ENCODE measurements at regions not wholly inside any gene's neighbourhood (a gene's known extent, or its start where the extent isn't known, plus 50 kb on each side); places are given as distances from the start of the nearest gene placed in this dataset.

DNA sequence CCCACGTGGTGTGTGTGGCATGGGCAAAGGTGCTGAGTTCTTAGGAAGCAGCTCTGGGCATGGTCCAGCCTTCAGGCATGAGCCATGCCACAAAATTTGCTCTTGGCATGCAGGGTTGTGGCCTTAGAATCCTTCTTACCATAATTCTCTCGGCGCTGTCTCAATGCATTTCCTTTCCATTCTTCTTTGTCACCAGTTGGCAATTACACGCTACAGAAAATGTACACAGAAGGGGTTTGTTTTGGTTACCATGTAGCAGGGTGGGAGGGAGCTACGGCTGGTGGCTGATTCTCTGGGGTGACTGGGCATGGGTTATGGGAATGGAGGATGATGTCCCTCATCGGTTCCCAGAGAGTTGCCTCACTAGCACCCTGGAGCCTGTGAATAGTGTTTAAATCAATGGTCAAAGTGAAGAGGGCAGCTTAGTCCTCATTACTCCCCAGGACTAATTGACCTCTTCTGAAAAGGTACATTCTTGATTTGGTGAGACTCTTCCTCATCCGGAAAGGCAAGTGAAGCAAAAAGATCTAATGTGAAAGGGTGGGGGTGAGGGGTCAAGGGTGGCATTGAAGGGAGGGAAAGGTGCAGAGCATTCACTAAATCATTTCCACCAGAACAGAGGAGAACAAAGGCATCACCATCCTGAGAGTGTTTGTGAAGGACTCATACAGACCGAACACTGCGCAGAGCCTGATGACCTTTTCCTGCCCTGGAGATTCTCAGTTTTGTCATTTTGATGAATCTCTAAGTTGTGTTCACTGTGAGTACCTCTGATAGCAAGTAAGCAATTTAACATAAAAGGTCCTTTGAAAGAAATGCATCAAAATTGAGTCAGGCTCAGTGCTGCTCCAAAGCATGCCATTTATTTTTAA, 199.8 kb upstream of the SFRP2 start:
- DNase-seq = no peak

DNA sequence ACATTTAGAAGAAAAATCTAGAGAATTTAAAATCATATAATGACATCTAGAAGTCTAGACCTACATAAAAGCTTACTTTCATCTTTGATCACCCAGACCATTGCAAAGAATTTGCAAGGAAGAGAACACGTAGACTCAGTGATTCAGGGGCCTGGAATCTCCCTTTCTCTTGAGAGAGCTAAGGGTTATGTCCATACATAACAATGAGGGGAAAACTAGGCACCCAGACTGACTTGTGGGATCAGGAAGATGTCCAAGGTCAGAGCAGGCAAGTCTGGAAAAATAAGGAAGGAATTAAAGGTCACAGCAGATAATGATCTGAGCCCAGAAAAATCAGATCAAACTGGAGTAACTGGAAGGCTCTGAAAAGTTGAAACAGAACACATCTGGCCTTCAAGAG, 198.4 kb upstream of the SFRP2 start:
- DNase-seq = no peak

DNA sequence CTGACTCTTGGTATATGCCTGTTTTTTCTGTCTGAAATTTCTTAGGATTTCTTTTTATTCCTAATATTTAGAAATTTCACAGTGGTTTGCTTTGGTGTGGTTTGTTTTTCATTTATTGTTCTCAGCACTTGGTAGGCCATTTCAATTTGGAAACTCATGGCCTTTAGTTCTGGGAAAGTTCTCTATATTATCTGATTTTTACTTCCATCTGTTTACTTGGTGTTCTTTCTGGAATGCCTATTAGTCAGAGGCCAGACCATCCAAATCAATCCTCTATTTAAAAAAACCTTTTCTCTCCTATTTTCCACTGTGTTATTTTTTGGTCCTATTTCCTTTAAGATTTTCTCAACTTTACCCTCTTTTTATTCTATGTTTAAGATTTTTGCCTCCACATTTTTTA, 188.1 kb upstream of the SFRP2 start:
- no peak for DNase-seq

DNA sequence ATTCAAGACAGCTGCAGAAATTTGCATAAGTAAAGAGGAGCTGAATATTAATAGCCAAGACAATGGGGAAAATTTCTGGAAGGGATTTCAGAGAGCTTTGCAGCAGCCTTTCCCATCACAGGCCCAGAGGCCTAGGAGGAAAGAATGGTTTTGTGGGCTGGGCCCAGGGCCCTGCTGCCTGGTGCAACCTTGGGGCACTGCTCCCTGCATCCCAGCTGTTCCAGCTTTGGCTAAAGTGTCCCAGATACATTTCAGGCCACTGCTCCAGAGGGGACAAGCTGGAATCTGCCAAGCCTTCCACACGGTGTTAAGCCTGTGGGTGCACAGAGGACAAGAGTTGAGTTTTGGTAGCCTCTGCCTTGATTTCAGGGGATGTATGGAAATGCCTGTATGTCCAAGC, 185.6 kb upstream of the SFRP2 start:
- DNase-seq = no peak

DNA sequence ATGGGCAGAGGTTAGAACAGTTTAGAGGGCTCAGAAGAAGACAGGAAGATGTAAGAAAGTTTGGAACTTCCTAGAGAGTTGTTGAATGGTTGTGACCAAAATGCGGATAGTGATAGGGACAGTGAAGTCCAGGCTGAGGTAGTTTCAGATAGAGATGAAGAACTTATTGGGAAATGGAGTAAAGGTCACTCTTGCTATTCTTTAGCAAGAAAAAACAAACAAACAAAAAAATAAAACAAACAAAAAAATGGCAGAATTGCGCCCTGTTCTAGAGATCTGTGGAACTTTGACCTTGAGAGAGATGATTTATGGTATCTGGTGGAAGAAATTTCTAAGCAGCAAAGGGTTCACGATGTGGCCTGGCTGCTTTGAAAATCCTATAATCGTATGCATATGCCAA, 185.1 kb upstream of the SFRP2 start:
- DNase-seq = no peak

DNA sequence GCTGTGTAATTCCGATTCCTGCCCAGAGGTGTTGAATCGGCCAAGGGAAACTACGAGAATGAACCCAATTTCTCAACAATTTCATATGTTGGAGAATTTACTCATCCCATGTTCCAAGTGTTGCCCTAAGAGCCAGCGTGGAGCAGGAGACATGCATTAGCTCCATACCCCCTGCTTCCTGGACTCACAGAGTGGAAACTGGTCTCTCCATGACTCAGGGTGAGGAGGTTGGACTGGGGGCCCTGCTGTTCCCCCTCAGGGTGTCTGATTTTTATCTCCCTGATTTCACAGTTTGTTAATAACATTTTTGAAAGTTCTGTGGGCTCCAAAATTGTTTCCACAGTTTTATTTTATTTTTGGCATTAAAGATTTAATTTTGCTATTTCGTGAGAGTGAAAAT, 183.0 kb upstream of the SFRP2 start:
- no peak for DNase-seq

DNA sequence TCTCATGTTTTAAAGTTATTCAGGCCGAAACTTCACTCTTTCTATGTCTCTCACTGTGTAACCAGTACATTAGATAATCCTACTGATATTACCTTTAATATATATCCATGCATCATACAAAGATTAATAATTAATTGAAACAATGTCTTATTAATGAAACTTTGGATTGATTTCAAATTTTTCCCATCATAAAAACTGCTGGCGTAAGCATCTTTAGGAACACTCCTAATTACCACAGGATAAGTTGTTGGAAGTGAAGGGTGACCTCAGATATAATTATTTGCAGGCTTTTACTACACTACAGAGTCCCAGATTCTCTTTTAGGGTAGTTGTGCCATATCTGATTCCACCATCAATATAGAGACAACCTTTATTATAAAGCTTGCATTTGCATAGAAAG, 181.3 kb upstream of the SFRP2 start:
- DNase-seq = no peak

DNA sequence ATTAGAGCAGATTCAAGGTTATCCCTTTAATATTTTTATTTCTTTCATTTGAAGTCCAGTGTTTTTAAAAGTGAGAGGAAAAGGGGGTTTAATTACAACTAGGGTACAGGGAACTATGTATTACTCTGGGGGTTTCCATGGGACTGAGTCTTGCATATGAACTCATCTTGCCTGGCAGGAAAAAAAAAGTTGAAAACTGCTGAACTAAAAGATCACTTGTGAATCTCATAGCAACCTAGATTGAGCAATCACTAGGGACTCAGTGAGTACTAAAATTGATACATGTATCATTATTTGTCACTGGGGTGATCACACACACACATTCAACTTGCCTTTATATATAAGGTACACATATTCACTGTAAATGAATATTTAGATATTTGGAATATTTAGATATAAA, 180.7 kb upstream of the SFRP2 start:
- no peak for DNase-seq

DNA sequence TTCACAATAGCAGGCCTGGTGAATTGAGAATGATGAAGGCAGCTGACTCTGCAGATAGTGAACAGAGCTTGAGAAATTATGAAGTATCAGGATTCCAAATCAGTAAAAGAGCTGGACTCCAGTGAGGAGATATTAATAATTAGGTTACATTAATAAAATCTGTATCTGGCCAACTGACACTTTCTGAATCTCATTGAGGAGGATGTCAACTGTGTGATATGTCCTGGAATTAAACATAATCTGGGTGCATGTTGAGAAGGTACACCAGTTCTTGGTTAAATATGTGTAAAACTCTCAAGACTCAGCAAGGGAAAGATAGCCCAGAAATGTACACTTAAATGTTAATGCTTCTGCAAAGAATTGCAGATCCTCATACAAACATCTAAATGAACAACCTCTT, 177.8 kb upstream of the SFRP2 start:
- no peak for DNase-seq

DNA sequence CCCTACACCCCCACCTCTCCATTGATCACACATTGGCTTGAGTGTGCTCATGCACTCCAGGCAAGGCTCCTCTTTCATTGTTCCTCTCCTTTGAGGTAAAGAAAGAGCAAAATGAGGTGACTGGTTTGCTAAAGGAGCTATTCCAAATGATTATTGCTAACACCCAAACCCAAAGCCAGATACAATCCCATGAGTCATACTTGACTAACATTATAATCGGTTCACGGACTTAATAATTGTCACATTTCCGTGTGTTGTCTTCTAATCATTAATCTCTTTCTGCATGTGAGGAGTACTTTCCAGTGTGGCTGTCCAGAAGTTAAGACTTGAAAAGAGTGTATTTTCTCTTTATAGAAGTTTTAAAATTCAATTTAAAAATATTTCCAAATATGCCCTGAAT, 174.3 kb upstream of the SFRP2 start:
- DNase-seq = no peak

DNA sequence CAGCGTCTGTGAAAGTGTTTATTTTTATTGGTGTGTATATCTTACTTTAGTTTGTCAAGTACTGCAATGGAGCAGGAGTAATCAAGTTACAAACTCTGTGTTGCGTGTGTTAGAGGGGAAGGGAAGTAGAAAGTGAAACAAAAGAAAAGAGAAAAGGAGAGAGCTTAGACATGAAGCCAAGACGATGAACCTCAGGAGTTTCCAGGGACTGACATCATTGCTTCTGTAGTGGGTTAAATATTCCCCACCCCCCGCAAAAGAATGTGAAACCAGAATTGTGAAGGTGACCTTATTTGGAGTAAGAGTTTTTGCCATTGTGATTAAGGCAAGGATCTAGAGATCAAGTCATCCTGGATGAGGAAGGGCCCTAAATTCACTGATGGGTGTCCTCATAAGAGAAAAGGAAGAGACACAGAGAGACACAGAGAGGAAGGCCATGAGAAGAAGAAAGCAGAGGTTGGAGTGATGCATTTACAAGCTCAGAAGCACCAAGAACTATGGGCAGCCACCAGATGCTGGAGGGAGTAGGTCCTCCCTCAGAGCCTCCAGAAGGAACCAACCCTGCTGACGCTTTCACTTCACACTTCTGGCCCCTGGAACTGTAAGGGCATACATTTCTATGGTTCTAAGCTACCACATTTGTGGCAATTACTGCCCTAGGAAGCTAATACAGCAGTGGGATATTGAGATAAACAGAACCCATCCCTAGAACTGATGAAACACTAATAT, 173.6 kb upstream of the SFRP2 start:
- DNase-seq = no peak

DNA sequence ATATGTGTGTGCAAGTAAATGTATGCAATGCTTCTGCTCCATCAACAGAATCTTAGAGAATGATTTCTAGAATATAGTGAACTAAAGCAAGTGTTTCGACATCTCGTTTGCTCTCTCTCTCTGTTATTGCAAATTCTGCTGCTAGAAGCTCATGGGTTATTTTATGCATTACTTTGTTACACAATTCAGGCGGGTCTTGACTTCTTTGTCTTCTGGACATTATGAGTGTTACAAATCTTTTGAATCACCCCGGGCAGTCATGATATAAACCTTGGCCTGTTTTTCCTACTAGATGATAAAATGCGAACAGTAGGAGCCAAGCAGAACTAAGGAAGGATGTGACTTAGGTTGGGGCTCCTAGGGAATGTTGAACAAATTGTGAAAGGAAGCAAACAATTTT, 166.4 kb upstream of the SFRP2 start:
- DNase-seq = no peak

DNA sequence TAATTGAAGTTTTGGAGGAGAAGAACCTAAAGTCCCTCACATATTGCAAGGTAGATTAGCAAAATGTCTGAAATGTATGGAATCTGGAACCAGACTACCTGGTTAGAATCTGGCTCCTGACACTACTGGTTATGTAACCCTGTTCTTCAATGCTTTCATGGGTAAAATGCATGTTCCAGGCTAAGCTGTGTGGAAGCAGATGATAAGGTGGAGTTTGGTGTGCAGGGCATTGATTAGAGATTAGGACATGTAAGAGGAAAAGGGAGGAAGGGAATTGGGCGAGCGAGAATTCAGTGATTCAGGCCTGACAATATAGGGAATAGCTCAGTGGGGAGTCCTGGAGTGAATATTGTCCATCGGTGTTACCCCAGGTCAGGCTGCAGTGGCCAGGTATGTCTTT, 165.8 kb upstream of the SFRP2 start:
- no peak for DNase-seq

DNA sequence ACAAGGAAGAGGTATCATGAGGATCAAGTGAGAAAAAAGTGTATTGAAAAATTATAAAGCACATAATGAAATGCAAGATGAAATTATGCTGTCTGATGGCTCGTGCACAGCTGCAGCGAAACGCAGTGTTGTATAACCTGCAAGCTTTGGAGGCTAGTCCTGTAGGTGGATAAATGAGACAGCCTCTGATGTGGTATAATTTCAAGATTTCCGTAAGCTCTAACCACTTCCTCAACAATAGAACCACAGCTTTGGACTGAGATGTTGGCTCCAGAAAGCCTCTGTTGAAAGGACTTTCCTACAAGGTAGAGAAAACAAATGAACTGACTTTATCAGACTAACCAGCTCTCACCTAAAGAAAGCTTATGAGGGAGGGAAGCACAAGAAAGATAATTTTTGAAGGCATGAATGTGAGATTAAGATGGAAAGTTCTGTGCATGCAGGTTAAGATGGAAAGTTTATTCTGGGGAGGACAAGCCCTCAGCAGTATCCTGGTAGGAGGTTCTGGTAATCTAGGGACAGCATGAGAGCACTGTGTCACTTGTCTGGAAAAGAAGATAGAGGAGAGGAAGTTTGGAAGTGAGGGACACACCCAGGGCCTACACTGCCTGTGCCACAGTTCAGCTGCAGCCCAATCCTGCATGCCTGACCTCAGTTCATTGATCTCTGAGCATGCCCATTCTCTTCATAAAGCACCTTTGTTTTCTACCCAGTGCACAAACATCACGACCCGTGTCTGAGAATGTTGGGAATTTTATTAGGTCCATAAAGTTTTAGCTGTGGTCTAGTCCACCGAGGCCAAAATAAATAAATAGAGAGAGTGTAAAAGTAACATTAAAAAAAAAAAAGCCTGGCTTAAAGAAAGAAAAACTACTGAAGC, 161.5 kb upstream of the SFRP2 start:
- no peak for DNase-seq

DNA sequence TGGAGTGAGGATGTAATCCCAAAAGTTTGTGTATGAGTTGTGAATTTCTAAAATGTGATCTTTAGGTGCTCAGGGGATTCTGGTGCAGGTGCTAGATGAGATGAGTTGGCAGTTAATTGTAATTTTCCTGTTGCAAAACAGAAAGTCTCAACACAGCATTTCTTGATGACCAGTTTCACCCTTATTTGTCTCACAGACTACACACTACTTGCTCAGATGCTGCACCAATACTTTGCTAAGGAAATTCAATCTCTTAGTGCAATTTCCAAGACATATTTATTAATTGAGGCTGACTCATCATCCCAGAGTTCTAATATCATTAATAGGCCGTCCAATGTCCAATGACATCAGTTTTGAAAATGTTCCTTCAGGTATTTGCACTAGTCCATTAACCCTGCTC, 159.2 kb upstream of the SFRP2 start:
- DNase-seq = no peak

DNA sequence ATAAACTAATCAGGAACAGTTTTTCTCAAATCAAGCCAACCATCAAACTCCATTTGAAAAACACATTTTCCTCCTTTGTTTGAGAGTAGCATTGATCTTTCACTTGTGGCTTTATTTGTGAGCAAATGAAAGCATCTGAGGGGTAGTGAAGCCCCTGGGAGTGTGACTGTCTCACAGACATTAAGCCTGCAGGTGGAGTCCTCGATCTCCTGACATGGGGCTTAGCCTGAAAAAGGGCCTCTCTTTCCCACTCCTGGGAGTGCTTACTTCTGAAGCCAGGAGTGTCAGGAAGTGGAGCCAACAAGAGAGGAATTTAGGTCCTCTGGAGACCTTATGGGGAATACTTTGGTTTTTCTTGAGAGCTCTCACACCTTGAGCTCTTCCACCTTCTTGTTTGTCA, 158.2 kb upstream of the SFRP2 start:
- no peak for DNase-seq

DNA sequence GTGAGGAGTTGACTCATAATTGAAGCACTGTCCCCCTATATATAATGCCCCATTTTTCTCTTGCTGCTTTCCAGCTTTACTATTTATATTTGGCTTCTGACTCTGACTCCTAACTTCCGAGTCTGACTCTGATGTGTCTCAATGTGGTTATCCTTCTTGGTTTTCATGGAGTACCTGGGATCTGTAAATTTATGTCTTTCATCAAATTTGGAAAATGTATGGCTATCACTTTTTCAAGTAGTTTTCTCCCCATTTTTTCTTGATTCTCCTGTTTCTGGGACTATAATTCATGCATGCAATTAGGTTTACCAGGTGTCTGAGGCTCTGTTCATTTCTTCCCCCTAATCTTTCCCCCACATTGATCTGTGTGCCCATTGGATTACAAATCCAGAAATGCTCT, 156.8 kb upstream of the SFRP2 start:
- no peak for DNase-seq

DNA sequence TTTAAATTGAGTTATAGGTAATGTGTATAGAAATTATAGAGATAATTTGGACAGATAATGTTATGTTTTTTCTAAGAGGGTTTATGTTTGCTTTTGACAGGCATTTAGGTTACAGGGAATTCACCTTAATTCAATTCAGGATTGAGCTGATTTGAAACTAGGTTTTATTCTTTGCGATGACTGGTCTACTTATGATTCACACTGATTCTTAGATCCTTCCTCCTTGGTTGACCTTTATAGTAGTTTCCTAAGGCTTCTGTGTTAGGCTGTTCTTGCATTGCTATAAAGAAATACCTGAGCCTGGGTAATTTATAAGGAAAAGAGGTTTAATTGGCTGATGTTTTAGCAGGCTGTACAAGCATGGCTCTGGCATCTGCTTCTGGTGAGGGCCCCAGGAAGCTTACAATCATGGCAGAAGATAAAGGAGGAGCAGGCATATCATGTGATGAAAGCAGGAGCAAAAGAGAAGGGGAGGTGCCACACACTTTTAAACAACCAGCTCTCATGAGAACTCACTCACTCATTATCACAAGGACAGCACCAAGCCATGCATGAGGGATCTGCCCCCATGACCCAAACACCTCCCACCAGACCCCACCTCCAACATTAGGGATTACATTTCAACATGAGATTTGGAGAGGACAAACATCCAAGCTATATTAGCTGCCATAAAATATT, 155.0 kb upstream of the SFRP2 start:
- no peak for DNase-seq

DNA sequence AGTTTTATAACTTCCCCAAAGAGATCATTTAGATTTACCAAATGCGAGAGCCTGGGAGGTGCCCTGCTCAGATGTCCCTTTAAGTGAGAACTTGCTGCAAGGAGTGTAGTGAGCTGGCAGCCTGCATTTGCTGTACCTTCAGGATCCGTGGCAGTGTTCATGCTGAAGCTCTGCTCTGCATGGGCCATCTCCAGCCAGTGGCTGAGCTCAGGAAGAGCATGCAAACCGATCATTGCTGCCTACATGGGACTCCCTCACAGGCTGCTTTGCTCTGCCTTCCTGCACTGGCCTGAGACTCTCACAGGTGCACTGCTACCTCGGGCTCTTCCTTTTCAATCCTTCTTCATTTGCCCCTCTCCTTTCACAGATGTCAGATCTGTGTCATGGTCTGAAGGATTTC, 152.0 kb upstream of the SFRP2 start:
- DNase-seq = no peak

DNA sequence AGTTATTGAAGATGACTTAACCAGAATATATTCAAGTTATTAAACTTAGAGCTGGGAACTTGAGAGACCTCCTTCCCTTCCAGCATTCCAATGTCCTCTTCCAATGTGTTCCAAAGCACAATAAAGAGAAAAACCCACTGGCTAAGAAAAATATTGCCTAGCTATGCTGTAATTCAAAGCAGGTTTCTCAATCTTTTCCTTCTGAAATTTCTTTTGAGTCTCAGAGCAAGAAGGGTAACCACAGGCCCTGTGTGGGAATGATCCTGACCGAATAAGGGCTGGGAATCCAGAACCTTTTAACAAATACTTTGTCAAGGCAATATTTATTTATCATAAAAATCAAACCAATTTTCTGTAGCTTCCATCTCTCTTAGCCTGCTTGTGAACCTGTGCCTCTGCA, 150.7 kb upstream of the SFRP2 start:
- no peak for DNase-seq

DNA sequence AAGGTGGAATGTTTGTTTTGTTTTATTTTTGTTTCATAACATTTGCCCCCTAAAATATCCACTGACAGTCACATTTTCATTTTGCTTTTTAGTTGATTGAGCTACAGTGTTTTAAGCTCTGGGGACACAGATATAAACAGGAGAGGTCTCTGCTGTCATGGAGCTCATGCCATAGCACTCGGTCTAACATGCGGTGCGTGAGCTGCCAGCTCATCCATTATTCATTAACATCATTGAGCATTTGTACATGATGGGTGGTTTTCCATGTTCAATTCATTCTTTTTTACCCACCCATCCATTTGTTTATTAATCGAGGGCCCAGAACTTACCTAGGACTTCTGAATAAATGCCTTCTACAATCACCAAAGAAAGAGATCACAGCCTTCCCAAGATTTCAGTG, 150.1 kb upstream of the SFRP2 start:
- DNase-seq = no peak

DNA sequence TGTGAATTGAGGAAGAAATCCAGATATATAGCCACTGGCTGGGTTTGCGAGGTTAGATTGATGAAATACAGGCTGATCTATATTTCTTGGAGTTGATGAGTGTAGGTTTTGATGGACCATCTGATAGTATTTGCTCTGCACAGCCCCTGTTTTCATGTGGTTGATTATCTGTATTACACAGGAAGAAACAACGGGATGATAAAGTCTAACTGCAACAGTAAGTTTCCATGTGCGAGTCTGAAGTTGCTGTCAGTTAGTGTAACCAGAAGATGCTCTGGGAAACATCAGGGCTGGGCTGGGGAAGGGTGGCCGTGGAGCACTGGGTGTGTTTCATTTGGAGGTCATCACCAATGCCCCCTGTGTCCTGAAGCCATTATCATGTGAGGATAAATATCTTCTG, 148.4 kb upstream of the SFRP2 start:
- no peak for DNase-seq
